HG03280 (cell line): ENCODE measurements at regions not wholly inside any gene's neighbourhood (a gene's known extent, or its start where the extent isn't known, plus 50 kb on each side); places are given as distances from the start of the nearest gene placed in this dataset.
A peak's percentile ranks its signal among the peaks of the same experiment; 100 is the strongest.
"Not testable (repeated sequence)": the region's sequence is repeated elsewhere in the genome, so short reads cannot be mapped to it uniquely, and the experiment has no call there.

Experiments
- ATAC-seq: cut with Tn5 transposase; IDR thresholded peaks from one replicate; pipeline ENCODE4 v1.9.1; 2021; ENCODE audit warnings: mild to moderate bottlenecking, moderate library complexity; ENCODE audit not compliant: unreplicated experiment

DNA sequence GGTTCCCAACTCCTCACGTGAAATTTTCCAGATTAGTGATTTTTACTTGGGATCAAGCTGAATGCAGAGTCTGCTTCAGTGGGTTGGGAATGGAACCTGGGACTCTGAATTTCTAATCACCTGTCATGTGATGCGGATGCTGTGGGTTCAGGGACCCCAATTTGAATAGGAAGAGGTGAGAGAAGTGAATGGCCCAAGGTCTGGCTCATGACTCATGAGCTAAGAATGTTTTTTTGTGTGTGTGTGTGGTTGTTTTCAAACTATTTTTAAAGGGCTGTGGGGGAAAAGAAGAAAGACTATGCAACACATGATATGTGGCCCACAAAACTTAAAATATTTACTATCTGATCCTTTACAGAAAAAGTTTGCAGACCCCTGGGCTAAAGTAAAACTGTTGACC lies 108.5 kb upstream of the CYRIA start:
- ATAC-seq, result no peak

GRCh38 chr2:16773080-16773713 lies 107.6 kb upstream of the CYRIA start:
- peak; percentile 87 for ATAC-seq

DNA sequence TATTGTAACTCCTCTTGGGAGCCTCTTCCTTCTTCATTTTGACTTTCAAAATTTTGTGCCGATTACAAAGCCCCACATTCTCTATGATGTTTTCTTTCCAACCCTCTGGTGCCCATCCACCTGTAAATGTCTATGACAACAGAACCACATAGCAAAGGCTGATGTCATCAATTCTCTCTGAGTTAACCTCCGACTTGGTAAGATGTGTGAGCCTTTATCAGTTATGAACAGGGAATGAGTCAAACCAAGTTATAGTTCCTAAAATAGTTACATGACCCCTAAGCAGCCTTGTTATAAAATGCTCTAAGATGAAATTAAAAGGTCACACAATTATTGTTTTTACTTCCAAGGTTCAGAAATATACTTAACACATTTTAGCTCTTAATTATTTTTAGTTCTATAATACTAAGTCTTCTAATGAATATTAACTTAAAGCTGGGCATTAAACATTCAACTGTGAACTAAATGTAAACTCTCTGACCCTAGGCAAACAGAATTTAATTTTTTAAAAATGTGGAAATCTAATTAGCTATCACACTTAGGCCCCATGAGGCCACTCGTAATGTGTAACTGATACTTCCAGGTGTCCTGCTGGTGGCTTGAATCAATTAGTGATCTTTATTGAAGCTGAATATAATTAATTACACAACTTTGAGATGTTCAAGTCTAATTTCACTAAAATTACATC lies 102.3 kb upstream of the CYRIA start:
- ATAC-seq, result no peak

DNA sequence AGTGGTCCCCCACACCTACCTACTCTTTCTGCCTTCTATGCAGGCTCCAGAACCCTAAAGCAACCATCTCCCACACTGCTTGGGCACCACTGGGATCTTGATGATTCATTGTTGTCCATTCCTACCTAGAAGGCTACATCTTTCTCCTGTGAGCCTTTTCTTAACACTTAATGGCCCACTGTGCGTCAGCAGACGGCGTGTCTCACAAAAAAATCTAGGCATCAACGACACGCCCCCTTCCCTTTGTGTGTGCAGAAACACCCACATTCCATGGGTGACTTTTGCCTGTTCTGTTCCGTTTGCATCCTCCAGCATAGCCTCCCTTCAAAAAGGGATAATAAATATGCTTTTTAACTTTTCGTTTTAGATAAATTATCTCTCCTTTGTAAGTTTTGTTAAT lies 99.7 kb upstream of the CYRIA start:
- ATAC-seq, result no peak

- ATAC-seq, result no peak
These were observed 98.9 kb upstream of the CYRIA start for GRCh38 chr2:16764487-16764886.

- ATAC-seq, result no peak
These were observed 97.9 kb upstream of the CYRIA start for GRCh38 chr2:16763493-16763899.

DNA sequence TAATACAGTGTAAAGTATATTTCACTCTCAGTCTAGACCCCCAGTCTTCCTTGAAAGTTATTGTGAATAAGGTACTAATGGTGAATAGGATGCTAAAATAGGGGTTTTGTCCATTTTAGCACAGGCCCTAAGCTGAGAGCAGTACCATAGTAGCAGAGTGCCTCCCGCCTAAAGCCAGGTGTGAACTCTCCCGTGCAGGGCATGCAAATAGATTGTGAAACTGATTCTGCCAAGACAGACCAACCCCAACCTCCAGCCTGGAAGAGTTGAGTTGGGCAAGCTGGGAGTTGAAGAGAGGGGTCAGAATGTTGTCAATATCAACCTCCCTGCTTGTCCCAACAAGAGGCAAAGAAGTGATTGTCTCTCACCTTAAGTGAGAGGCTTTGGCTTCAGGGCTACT lies 97.4 kb upstream of the CYRIA start:
- ATAC-seq, result no peak

GRCh38 chr2:16760426-16760825 lies 94.8 kb upstream of the CYRIA start:
- no peak for ATAC-seq

GRCh38 chr2:16756831-16757644 lies 91.4 kb upstream of the CYRIA start:
- ATAC-seq, result peak; percentile 96

GRCh38 chr2:16755442-16755841 lies 89.8 kb upstream of the CYRIA start:
- no peak for ATAC-seq

- not testable (repeated sequence) for ATAC-seq
These were observed 87.4 kb upstream of the CYRIA start for GRCh38 chr2:16753025-16753424.

GRCh38 chr2:16750925-16751214 lies 85.2 kb upstream of the CYRIA start:
- not testable (repeated sequence) for ATAC-seq

- ATAC-seq, result no peak
These were observed 84.7 kb upstream of the CYRIA start for GRCh38 chr2:16750175-16750924.

- ATAC-seq, result not testable (repeated sequence)
These were observed 83.1 kb upstream of the CYRIA start for GRCh38 chr2:16748511-16749266.

- no peak for ATAC-seq
These were observed 82.1 kb upstream of the CYRIA start for GRCh38 chr2:16747689-16748088.

DNA sequence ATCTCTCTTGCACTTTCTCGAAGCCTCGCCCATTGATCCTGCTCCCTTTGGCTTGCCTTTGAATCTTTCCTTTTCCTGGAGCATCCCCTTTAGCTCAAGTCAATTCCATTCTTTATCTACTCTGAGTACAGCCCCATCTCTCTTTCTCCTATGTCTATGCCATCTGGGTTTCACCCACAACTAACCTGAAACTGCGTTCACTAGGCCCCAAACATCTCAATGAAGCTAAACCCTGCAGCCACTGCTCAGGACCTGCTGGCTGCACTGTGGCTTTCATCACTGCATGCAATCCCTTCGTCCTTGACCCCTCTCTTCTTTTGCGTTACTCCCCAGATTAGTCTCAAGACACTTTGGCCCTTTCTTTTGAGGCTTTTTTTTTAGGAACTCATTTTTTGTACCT lies 81.6 kb upstream of the CYRIA start:
- ATAC-seq, result no peak

- ATAC-seq, result no peak
These were observed 81.2 kb upstream of the CYRIA start for GRCh38 chr2:16746833-16747232.

DNA sequence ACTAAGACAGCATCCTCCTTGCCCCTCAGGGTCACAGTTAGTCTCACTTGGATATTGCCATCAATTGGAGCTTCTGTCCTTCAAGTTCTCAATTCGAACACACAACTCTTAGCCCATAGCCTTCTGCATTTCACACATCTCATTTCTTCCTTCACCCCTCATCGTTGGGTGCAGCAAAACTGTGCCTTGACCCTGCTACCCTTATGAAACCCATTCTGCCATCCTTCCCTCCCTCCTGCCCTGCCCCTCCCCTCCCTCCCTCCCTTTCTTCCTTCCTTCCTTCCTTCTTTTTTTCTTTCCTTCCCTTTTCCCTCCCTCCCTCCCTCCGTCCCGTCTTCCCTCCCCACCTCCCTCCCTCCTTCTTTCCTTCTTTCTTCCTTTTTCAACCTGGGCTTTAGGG lies 80.7 kb upstream of the CYRIA start:
- no peak for ATAC-seq

DNA sequence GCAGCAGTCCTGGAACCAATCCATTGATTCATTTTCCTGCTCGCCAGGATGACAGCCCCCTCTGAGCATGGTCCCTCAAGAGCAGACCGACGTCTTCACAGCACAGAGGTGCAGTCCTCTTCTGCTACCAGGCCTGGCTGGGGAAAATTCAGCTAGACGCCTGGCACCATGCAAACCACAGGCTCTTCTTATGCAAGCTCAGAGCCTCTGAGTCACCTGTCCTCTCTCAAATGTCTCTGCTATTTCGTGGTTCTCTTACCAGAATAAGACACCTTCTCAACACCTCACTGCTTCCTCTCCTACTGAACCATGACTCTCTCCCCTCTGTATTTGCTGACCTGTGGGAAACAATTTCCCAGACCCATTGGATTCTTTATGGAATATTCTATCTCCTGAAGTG lies 79.8 kb upstream of the CYRIA start:
- no peak for ATAC-seq

DNA sequence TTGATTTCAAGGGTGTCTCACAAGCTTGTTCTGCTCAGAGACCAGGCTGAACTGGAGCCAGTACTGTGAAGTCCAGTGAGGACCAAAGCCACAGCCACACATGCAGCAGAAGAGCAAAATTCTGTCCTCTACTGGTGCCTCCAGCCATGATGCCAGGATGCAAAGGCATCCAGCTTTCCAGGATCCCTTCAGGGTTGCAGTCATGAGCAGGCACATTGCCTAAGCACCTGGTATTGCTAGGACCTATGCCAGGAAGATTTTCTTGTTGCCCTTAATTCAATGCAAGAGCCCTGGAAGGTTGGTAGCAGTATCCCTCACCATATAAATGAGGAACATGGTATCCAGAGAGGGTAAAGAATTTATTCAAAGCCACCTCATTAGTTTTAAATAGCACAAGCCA lies 78.9 kb upstream of the CYRIA start:
- no peak for ATAC-seq

DNA sequence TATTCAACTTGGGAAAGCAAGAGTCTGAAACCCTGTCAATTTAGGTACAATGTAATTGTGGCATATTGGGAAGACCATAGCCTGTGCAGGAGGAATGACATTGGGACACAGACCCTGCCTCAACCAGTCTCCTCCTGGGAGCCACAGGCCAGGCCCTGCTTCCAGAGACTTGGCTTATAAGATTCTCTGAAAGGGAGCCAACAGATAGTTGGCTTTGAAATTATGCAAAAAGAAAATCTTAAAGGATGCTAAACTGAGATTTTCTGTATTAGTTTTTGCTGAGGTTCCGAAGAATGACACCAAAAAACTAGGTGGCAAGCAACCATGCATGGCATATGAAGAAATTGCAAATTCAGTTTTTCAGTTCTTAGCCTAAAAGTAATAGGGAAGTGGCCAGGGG lies 76.4 kb upstream of the CYRIA start:
- ATAC-seq, result no peak
